HG02610 (cell line): ENCODE measurements at regions not wholly inside any gene's neighbourhood (a gene's known extent, or its start where the extent isn't known, plus 50 kb on each side); places are given as distances from the start of the nearest gene placed in this dataset.

ENCODE experiments used
- ATAC-seq: cut with Tn5 transposase; IDR thresholded peaks from one replicate; pipeline ENCODE4 v1.9.1; 2021; ENCODE audit warnings: mild to moderate bottlenecking, moderate library complexity; ENCODE audit not compliant: unreplicated experiment

- ATAC-seq = no peak
These were observed 220.0 kb upstream of the CNR1 start for GRCh38 chr6:88386167-88386566.

GRCh38 chr6:88383183-88383582 lies 217.0 kb upstream of the CNR1 start:
- ATAC-seq = no peak

GRCh38 chr6:88381289-88381642 lies 215.1 kb upstream of the CNR1 start:
- no peak for ATAC-seq

GRCh38 chr6:88380618-88381288 lies 214.6 kb upstream of the CNR1 start:
- ATAC-seq = no peak

GRCh38 chr6:88380083-88380482 lies 213.9 kb upstream of the CNR1 start:
- no peak for ATAC-seq

GRCh38 chr6:88378639-88379038 lies 212.5 kb upstream of the CNR1 start:
- ATAC-seq = no peak

GRCh38 chr6:88377976-88378568 lies 211.9 kb upstream of the CNR1 start:
- no peak for ATAC-seq

- no peak for ATAC-seq
These were observed 210.7 kb upstream of the CNR1 start for GRCh38 chr6:88376768-88377387.

GRCh38 chr6:88376197-88376596 lies 210.1 kb upstream of the CNR1 start:
- ATAC-seq = no peak

GRCh38 chr6:88374553-88374952 lies 208.4 kb upstream of the CNR1 start:
- ATAC-seq = no peak

- ATAC-seq = no peak
These were observed 205.3 kb upstream of the CNR1 start for GRCh38 chr6:88371480-88371879.

- ATAC-seq = no peak
These were observed 204.1 kb upstream of the CNR1 start for GRCh38 chr6:88370127-88370710.

- ATAC-seq = no peak
These were observed 203.1 kb upstream of the CNR1 start for GRCh38 chr6:88369262-88369661.

- no peak for ATAC-seq
These were observed 202.1 kb upstream of the CNR1 start for GRCh38 chr6:88368071-88368787.

GRCh38 chr6:88367248-88367647 lies 201.1 kb upstream of the CNR1 start:
- ATAC-seq = no peak

GRCh38 chr6:88366672-88367071 lies 200.5 kb upstream of the CNR1 start:
- ATAC-seq = no peak

GRCh38 chr6:88365656-88366055 lies 199.5 kb upstream of the CNR1 start:
- no peak for ATAC-seq

- no peak for ATAC-seq
These were observed 199.1 kb upstream of the CNR1 start for GRCh38 chr6:88365230-88365629.

GRCh38 chr6:88361754-88362153 lies 195.6 kb upstream of the CNR1 start:
- no peak for ATAC-seq

GRCh38 chr6:88361298-88361697 lies 195.2 kb upstream of the CNR1 start:
- ATAC-seq = no peak

GRCh38 chr6:88360203-88360797 lies 194.2 kb upstream of the CNR1 start:
- ATAC-seq = no peak
